Panc1 (cell line): ENCODE measurements at regions not wholly inside any gene's neighbourhood (a gene's known extent, or its start where the extent isn't known, plus 50 kb on each side); places are given as distances from the start of the nearest gene placed in this dataset.

Source experiments
- ATAC-seq: fragments of 200-7000 bp; cut with Tn5 transposase; 2 replicates; pipeline ENCODE4 v1.9.1; 2020; ENCODE audit warnings: mild to moderate bottlenecking, moderate library complexity
- BruUV-seq: library from RNA; stranded (reverse); fragments of 400-500 nt; replicated peaks from 2 replicates; lab custom pipeline; 2021; lab: Mats Ljungman, UMichigan
- CTCF ChIA-PET: fragments of 300-600 bp; sonication (Branson Sonifier 250); formaldehyde crosslinking; loops from one replicate; lab custom pipeline; 2022; ENCODE audit warnings: antibody characterized with exemption; lab: Charles Lee
- POLR2A ChIA-PET: fragments of 300-600 bp; sonication (Branson Sonifier 250); formaldehyde crosslinking; loops from one replicate; lab custom pipeline; 2022; ENCODE audit warnings: antibody characterized with exemption; lab: Charles Lee
- DNase-seq: peaks from one replicate; pipeline ENCODE4 v3.0.0-alpha.2; 2010; ENCODE audit warnings: low read depth, low spot score
- H3K27ac ChIP-seq: 2 replicates; pipeline ENCODE4 v1.5.1; 2011; ENCODE audit warnings: mild to moderate bottlenecking, low read length, inconsistent platforms
- H3K27me3 ChIP-seq: fragments of 200-500 bp; sonication (Bioruptor generic); 2 replicates; pipeline ENCODE4 v1.6.0; 2014; ENCODE audit warnings: low read length, inconsistent platforms; ENCODE audit not compliant: control insufficient read depth, insufficient read depth
- H3K36me3 ChIP-seq: fragments of 200-500 bp; sonication (Bioruptor generic); 2 replicates; pipeline ENCODE4 v1.5.1; 2014; ENCODE audit warnings: inconsistent platforms, mild to moderate bottlenecking, low read length, moderate library complexity; ENCODE audit not compliant: control insufficient read depth, insufficient read depth
- H3K4me1 ChIP-seq: 2 replicates; pipeline ENCODE4 v1.5.1; 2011; ENCODE audit warnings: inconsistent platforms, mild to moderate bottlenecking, low read length, moderate library complexity; ENCODE audit not compliant: control insufficient read depth, insufficient read depth
- H3K4me3 ChIP-seq, 2 experiments: 2 replicates each; pipeline ENCODE4 v1.5.1; 2011 to 2012; ENCODE audit warnings: low read depth in 2 of 2, low read length in 2 of 2, mild to moderate bottlenecking in 2 of 2, inconsistent platforms in 1 of 2, moderate library complexity in 1 of 2
- H3K9me3 ChIP-seq: fragments of 200-500 bp; sonication (Bioruptor generic); 2 replicates; pipeline ENCODE4 v1.5.1; 2014; ENCODE audit warnings: low read depth, mild to moderate bottlenecking, inconsistent platforms, low read length, moderate library complexity; ENCODE audit not compliant: control insufficient read depth, insufficient read depth
- CTCF ChIP-seq: fragments of 450-650 bp; IDR thresholded peaks from 2 replicates; pipeline ENCODE4 v1.5.1; 2017; ENCODE audit warnings: mild to moderate bottlenecking
- POLR2AphosphoS5 ChIP-seq: IDR thresholded peaks from 2 replicates; pipeline ENCODE4 v1.6.1; 2012; ENCODE audit warnings: mild to moderate bottlenecking, low read depth, low read length, moderate library complexity
- REST ChIP-seq, 2 experiments: IDR thresholded peaks; 2 replicates each; pipeline ENCODE4 v1.6.1; 2011 to 2012; ENCODE audit warnings: low read depth in 2 of 2, control low read depth in 1 of 2, low read length in 1 of 2, mild to moderate bottlenecking in 1 of 2, moderate library complexity in 1 of 2; ENCODE audit not compliant: insufficient read depth in 1 of 2
- SIN3A ChIP-seq: IDR thresholded peaks from 2 replicates; pipeline ENCODE4 v1.6.1; 2012; ENCODE audit warnings: low read depth, mild to moderate bottlenecking, low read length, moderate library complexity, borderline replicate concordance; ENCODE audit not compliant: insufficient read depth
- TCF7L2 ChIP-seq: IDR thresholded peaks from 2 replicates; pipeline ENCODE4 v1.6.1; 2011; ENCODE audit warnings: mild to moderate bottlenecking, low read depth, low read length, inconsistent platforms
- in situ Hi-C: cut with HindIII; loops from 2 replicates; pipeline ENCODE4 v1.10.0; 2016; ENCODE audit warnings: low sequenced_read_pairs, low pct_unique_long_range_greater_than_20kb
- intact Hi-C: fragments of 100-400 bp; cut with micrococcal nuclease; formaldehyde crosslinking; loops from one replicate; pipeline ENCODE4 v1.10.0; 2022; ENCODE audit not compliant: unreplicated experiment

GRCh38 chr9:109888695-109889094 lies 108.7 kb downstream of the PALM2AKAP2 start:
- intact Hi-C loops (loop anchor here (10.0 kb wide), 1 partner anchor 314 kb away; no protein-coding TSS in a partner anchor), in situ Hi-C loops (no loop called here)
- Histone ChIP-seq H3K4me3 (no peak overlapping the region), H3K36me3 (no peaks in the 10 kb centered on the region), H3K27me3 (no peaks in the 10 kb centered on the region), H3K27ac (no peak overlapping the region), H3K4me1 (no peaks in the 10 kb centered on the region), H3K9me3 (no peaks in the 10 kb centered on the region)
- ChIA-PET POLR2A (no interaction called here), CTCF (no interaction called here)
- TF ChIP-seq SIN3A (no peak), CTCF (no peak), REST (IDR thresholded peaks at IDR 0.05; ENCODE audit: insufficient read depth in 1 of 2, low read depth in 2 of 2, low read length in 1 of 2) (no peak), POLR2AphosphoS5 (no peak)
- ATAC-seq (no peak), DNase-seq (no peak)
- BruUV-seq = no TSS peak

- intact Hi-C loops = loop anchor here (10.0 kb wide), 1 partner anchor 315 kb away; no protein-coding TSS in a partner anchor
- in situ Hi-C loops = no loop called here
- Histone ChIP-seq H3K36me3 (no peaks in the 10 kb centered on the region), H3K4me1 (no peaks in the 10 kb centered on the region), H3K4me3 (no peak overlapping the region), H3K9me3 (no peaks in the 10 kb centered on the region), H3K27me3 (no peaks in the 10 kb centered on the region), H3K27ac (no peak overlapping the region)
- no peak for DNase-seq
- ATAC-seq = no peak
- BruUV-seq = no TSS peak
- CTCF ChIA-PET = no interaction called here
- TF ChIP-seq TCF7L2 (no peak), POLR2AphosphoS5 (no peak), REST (IDR thresholded peaks at IDR 0.05; ENCODE audit: insufficient read depth in 1 of 2, low read depth in 2 of 2, low read length in 1 of 2) (no peak), SIN3A (no peak), CTCF (no peak)
- POLR2A ChIA-PET = no interaction called here
Measured at GRCh38 chr9:109889456-109889855, 109.5 kb downstream of the PALM2AKAP2 start.
